Umbilical cord (tissue), 1 donor: ENCODE measurements at regions not wholly inside any gene's neighbourhood (a gene's known extent, or its start where the extent isn't known, plus 50 kb on each side); places are given as distances from the start of the nearest gene placed in this dataset.
A peak's percentile ranks its signal among the peaks of the same experiment; 100 is the strongest.

Experiments used
- DNase-seq: peaks from one replicate; pipeline ENCODE4 v3.0.0-alpha.2; 2015; ENCODE audit warnings: low spot score

- no peak for DNase-seq
Observed at GRCh38 chr6:2503816-2504494, 246.8 kb downstream of the MYLK4 start.

GRCh38 chr6:2502998-2503674 is 247.6 kb downstream of the MYLK4 start:
- peak; percentile 24 for DNase-seq

- no peak for DNase-seq
Observed at GRCh38 chr6:2502096-2502997, 248.4 kb downstream of the MYLK4 start.

GRCh38 chr6:2497922-2498623 is 252.6 kb downstream of the MYLK4 start:
- no peak for DNase-seq

- no peak for DNase-seq
Observed at GRCh38 chr6:2496291-2496690, 250.9 kb upstream of the GMDS start.

- no peak for DNase-seq
Observed at GRCh38 chr6:2492686-2493523, 247.5 kb upstream of the GMDS start.

- DNase-seq: no peak
Observed at GRCh38 chr6:2491137-2491536, 245.7 kb upstream of the GMDS start.

- DNase-seq: no peak
Observed at GRCh38 chr6:2488578-2488977, 243.2 kb upstream of the GMDS start.

GRCh38 chr6:2485116-2485515 is 239.7 kb upstream of the GMDS start:
- no peak for DNase-seq

- no peak for DNase-seq
Observed at GRCh38 chr6:2482773-2483172, 237.4 kb upstream of the GMDS start.

GRCh38 chr6:2481307-2481706 is 235.9 kb upstream of the GMDS start:
- no peak for DNase-seq

GRCh38 chr6:2480267-2480966 is 235.0 kb upstream of the GMDS start:
- no peak for DNase-seq

GRCh38 chr6:2478200-2478599 is 232.8 kb upstream of the GMDS start:
- peak; percentile 57 for DNase-seq

GRCh38 chr6:2477666-2478065 is 232.3 kb upstream of the GMDS start:
- peak; percentile 75 for DNase-seq

- peak; percentile 36 for DNase-seq
Observed at GRCh38 chr6:2477250-2477649, 231.8 kb upstream of the GMDS start.

- DNase-seq: peak; percentile 55
Observed at GRCh38 chr6:2476376-2476775, 231.0 kb upstream of the GMDS start.

GRCh38 chr6:2471472-2471871 is 226.1 kb upstream of the GMDS start:
- no peak for DNase-seq

GRCh38 chr6:2469428-2469827 is 224.0 kb upstream of the GMDS start:
- DNase-seq: no peak

- peak; percentile 37 for DNase-seq
Observed at GRCh38 chr6:2468601-2468955, 223.2 kb upstream of the GMDS start.

- no peak for DNase-seq
Observed at GRCh38 chr6:2467929-2468600, 222.7 kb upstream of the GMDS start.
